GM21619 (cell line): ENCODE measurements at regions not wholly inside any gene's neighbourhood (a gene's known extent, or its start where the extent isn't known, plus 50 kb on each side); places are given as distances from the start of the nearest gene placed in this dataset.
"Not testable (repeated sequence)": the region's sequence is repeated elsewhere in the genome, so short reads cannot be mapped to it uniquely, and the experiment has no call there.

ENCODE experiments used
- ATAC-seq: cut with Tn5 transposase; IDR thresholded peaks from one replicate; pipeline ENCODE4 v1.9.1; 2021; ENCODE audit not compliant: unreplicated experiment

- ATAC-seq = not testable (repeated sequence)
Measured at GRCh38 chr1:146883190-146883589, 54.9 kb upstream of the NBPF12 start.

DNA sequence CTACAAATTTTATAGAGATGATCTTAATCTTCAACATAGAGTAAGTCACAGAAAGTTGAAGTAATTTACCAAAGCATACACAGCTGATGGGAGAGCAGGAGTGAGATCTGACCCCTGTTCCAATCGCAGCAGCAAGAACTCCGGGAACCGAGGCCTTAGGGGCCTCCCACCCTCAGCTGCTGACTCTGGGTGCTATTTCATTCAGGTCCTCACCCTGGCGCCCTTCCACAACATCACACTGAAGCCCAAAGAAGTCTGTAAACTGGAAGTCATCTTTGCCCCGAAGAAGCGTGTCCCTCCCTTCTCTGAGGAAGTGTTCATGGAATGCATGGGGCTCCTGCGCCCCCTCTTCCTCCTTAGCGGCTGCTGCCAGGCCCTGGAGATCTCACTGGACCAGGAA is 57.0 kb upstream of the NBPF12 start:
- not testable (repeated sequence) for ATAC-seq

- ATAC-seq = not testable (repeated sequence)
Measured at GRCh38 chr1:146863799-146864319, 74.3 kb upstream of the NBPF12 start.

DNA sequence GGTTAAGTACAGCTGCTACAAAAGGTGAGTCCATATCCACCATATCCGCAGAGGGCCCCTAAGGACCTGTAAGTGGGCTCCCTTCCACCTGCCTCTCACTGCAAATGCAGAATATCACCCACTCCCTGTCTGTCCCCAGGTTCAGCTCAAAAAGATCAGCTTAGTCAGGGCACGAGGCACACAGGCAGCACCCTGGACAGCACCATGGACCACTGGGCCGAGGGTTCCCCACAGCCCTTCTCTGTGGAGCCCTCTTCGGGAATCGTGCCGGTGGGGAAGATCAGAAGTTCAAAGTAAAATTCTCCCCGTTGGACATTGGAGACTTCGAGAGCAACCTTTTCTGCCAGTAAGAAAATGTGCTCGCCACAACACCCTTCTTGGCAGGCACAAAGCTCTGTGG is 85.0 kb upstream of the NBPF12 start:
- not testable (repeated sequence) for ATAC-seq

GRCh38 chr1:146850352-146850889 is 87.7 kb upstream of the NBPF12 start:
- not testable (repeated sequence) for ATAC-seq

GRCh38 chr1:146838725-146839124 is 99.4 kb upstream of the NBPF12 start:
- not testable (repeated sequence) for ATAC-seq

GRCh38 chr1:146826957-146827356 is 111.2 kb upstream of the NBPF12 start:
- not testable (repeated sequence) for ATAC-seq

- ATAC-seq = not testable (repeated sequence)
Measured at GRCh38 chr1:146794236-146794635, 143.9 kb upstream of the NBPF12 start.

- ATAC-seq = not testable (repeated sequence)
Measured at GRCh38 chr1:146792725-146793124, 145.4 kb upstream of the NBPF12 start.

GRCh38 chr1:146784212-146784940 is 153.7 kb upstream of the NBPF12 start:
- ATAC-seq = not testable (repeated sequence)

GRCh38 chr1:146781235-146781634 is 156.9 kb upstream of the NBPF12 start:
- not testable (repeated sequence) for ATAC-seq

DNA sequence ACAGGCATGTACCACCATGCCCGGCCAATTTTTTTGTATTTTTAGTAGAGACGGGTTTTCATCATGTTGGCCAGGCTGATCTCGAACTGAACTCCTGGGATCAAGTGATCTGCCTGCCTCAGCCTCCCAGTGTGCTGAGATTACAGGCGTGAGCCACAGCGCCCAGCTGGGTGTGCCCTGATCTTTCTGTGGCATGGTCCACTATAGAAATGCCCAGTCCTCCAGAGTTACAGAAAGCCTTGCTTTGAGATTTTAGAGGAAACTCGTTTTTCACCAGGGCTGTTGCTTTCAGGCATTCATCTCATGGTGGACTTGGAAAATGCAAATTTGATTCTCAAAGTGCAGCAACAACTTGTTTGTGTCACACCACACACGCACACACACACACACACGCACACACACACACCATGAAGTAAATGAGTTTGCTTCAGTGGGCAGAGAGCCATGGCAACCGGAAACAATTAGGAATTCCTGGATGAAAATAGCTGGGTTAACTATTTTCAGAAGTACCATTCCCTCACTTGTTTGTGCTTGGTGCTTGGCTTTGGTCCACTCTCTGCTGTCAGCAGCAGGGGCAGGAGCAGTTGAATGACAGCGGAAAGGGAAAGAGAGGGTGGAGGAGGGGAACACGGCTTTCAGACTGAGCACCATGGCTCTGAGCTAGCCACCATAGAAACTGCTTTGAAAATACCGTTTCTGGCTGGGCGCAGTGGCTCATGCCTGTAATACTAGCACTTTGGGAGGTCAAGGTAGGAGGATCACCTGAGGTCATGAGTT is 160.1 kb upstream of the NBPF12 start:
- not testable (repeated sequence) for ATAC-seq

DNA sequence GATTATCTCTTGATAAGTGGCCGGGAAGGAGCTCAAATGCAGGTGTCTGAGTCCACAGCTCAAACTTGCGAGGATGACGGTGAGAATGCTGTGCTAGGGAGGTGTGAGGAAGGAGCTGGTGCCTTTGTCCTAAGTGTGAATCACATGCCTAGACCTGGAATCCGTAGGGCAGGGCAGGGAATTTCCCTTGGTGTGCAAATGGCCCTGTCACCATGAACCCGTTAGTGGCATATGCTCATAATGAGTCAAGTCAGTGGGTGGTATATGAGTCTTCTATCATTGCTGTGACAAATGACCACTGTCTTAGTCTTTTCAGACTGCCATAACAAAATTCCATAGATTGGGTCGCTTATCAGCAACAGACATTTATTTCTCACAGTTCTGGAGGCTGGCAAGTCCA is 163.1 kb upstream of the NBPF12 start:
- not testable (repeated sequence) for ATAC-seq

- not testable (repeated sequence) for ATAC-seq
Measured at GRCh38 chr1:146774271-146774670, 163.9 kb upstream of the NBPF12 start.

GRCh38 chr1:146771409-146771808 is 166.7 kb upstream of the NBPF12 start:
- ATAC-seq = not testable (repeated sequence)

GRCh38 chr1:146770998-146771397 is 167.1 kb upstream of the NBPF12 start:
- ATAC-seq = not testable (repeated sequence)

GRCh38 chr1:146763234-146763633 is 174.9 kb upstream of the NBPF12 start:
- ATAC-seq = not testable (repeated sequence)

DNA sequence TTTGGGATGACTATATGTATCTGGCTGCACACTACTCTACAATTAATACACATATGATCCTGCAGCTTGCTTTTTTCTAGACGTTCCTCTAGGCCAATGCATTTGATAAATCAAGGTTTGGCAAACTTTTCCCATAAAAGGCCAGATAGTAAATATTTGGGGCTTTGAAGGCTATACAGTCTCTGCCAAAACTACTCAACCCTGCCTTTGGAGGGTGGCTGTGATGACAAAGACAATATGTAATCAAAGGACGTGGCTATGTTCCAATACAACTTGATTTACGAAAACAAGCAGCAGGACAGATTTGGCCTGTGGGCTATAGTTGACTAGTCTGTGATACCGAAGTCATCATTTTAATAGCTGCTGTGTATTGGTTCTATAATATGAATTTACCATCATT is 181.3 kb upstream of the NBPF12 start:
- ATAC-seq = not testable (repeated sequence)

DNA sequence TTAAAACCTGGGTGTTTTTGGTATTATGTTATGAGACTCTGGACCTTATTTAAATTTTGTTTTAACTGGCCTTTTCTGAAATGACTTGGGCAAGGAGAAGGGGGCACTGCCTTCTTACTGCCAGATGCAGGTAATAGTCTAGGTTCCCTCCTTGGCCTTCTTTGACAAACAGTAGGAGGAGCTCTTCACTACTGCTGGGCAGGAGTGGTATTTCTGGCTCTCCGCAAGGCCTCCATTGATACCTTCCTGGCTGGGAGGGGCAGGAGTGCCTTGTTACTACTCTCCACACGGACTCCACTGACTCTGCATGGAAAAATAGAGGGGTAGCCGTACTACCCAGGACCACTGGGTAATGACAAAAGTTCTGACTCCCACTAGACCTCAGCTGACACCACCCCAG is 189.4 kb upstream of the NBPF12 start:
- ATAC-seq = not testable (repeated sequence)

DNA sequence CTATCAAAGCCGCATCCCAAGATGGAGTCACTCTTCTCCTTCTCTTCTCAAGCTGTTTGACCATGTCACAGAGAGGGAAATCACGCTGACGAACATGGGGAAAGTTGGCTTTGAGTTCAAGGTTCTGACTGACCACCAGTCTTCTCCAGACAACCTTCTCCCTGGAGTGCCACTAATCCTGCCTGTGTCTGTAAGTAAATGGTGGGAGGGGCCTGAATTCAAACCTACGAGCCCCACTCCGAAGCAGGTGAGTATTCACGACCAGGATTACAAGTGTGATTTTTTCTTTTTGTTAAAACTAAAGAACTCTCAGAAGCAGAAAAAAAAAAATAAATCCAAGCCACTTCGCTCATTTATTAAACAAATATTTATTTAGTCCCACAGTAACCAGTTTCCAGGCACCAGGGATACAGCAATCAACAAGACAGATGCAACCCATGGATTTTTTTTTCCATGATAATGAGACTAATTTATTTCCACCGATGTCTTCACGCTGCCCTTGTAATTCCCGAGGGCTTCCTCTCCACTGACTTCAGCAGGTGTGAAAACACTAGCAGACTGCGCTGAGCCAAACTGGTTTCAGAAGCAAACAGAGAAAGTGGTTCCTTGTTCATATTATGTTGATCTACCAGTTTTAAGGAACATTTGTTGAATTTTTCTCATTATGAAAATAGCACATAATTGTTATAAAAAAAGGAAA is 206.0 kb upstream of the NBPF12 start:
- not testable (repeated sequence) for ATAC-seq
